T-helper 2 cell (primary cell): ENCODE measurements at regions not wholly inside any gene's neighbourhood (a gene's known extent, or its start where the extent isn't known, plus 50 kb on each side); places are given as distances from the start of the nearest gene placed in this dataset.

Experiments
- DNase-seq, 5 experiments: peaks; one replicate each; pipeline versions ENCODE4 v3.0.0 to v3.0.0-alpha.2; 2012 to 2022

GRCh38 chr10:61547297-61547696 lies 94.1 kb upstream of the TMEM26 start:
- DNase-seq: no peak

- no peak for DNase-seq
These were observed 92.0 kb upstream of the TMEM26 start for GRCh38 chr10:61545170-61545569.

DNA sequence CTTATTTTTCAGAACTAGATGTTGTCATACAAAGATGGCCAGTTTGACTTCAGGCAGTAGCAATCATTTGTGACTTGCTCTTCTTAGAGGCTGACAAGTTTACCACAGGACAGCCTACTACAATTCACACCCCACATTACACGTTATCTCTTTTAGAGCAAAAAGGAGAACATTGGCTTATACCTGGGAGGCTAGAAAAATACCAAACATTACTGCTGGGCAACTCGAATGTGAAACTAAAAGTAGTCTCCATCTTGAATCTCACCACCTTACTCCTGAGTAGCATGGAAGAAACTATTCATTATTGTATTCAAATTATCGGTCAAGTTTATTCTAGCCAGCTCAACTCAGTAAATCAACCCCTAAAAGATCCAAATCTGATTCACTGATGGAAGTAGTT lies 90.7 kb upstream of the TMEM26 start:
- DNase-seq: no peak

DNA sequence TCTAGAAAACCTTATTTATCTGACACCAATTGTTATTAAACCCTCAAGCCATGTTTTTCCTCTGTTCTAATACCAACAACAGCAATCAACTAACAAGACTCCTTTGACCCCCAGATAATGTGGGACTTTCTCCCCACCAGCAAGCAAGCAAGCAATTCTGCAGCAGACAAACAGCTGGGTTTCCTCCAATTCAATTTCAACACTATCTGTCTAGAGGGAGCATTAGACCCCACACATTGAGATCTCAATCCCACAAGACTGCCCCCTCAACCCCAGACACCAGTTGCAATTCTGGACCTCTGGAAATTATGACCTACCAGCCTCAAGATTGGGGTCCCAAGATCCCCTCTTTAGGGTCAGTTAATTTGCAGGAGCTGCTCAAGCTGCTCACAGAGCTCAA lies 89.4 kb upstream of the TMEM26 start:
- no peak for DNase-seq

- no peak for DNase-seq
These were observed 88.8 kb upstream of the TMEM26 start for GRCh38 chr10:61541960-61542359.

- DNase-seq: no peak
These were observed 86.7 kb upstream of the TMEM26 start for GRCh38 chr10:61539876-61540275.

DNA sequence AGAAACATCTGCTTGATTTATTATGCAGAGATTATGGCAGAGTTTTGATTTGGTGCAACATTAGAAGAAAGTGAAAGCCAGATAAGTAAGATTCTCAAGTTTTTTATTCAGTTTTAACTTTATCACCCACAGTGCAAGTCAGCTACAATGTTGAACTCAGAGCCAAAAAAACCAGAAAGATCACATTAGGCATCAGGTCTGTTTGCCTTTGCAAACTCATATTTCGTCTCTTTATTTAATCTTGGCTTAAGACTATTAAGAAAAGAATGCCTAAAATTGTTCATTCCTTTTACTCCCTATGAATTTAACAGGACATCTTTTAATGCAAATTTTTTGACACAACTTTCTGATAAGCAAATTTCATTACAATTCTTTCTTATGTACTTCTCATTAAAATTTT lies 76.0 kb upstream of the TMEM26 start:
- DNase-seq: no peak

DNA sequence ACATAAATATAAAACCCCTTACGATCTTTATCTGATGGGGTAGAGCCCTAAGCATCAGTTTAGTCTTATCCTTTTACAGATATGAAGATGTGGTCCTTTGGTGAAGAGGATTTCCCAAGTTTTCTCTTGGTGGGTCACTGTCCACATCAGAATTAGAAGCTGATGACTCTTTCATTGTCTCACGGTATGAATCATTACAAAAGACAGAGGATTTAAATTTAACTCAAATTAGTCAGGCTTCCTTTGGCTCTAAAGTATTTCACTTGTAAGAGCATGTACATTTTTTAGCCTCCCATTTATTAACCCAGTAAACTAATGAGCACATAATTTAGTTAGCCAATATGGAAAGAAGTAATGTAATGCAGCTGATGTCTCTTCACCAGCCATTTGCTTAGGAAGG lies 49.9 kb upstream of the TMEM26 start:
- DNase-seq: no peak
